ENCODE measurements at regions not wholly inside any gene's neighbourhood (a gene's known extent, or its start where the extent isn't known, plus 50 kb on each side); places are given as distances from the start of the nearest gene placed in this dataset.
A peak's percentile ranks its signal among the peaks of the same experiment; 100 is the strongest.

GRCh38 chr18:22102953-22103646 is 66.3 kb upstream of the GATA6 start:
- dilution Hi-C loops (cut with MboI; ENCODE audit: extremely low pct_ligation_motif_present, low sequenced_read_pairs) (no loop called here), intact Hi-C loops (cut with micrococcal nuclease) (loop anchor here (1.0 to 2.0 kb wide), 2 partner anchors 64 to 460 kb away; no protein-coding TSS in a partner anchor)
- H3K36me3 ChIP-seq (ENCODE audit: control insufficient read depth in 2 of 2, extremely low read depth in 1 of 2, insufficient read depth in 2 of 2, low read length in 2 of 2) = no peaks in the 10 kb centered on the region
- ChIA-PET CTCF (interaction anchor here (1.0 kb wide), 1 partner anchor 105 kb away, joined by 5 read pairs; no protein-coding TSS in a partner anchor), POLR2A (no interaction called here)
- H3K4me3 ChIP-seq (replicated peaks in 1 of 3; ENCODE audit: insufficient read depth in 1 of 3, low read depth in 1 of 3, low read length in 3 of 3) = no peak overlapping the region
- peak overlapping the region; percentile 78 for H3K4me2 ChIP-seq (ENCODE audit: insufficient read depth, low read length)
- peak; percentile 88 for FAIRE-seq
- H3K27me3 ChIP-seq (ENCODE audit: control insufficient read depth in 2 of 2, insufficient read depth in 2 of 2, low read length in 2 of 2) = peaks cover 18 to 20% of the 10 kb centered on the region in 2 experiments
- H4K20me1 ChIP-seq (replicated peaks; ENCODE audit: control insufficient read depth, extremely low read depth, insufficient read depth, low read length) = no peaks in the 10 kb centered on the region
- no peaks in the 10 kb centered on the region for H3K9me3 ChIP-seq (replicated peaks; ENCODE audit: control insufficient read depth, insufficient read depth, low read length)
- TF ChIP-seq, protein P1, sequence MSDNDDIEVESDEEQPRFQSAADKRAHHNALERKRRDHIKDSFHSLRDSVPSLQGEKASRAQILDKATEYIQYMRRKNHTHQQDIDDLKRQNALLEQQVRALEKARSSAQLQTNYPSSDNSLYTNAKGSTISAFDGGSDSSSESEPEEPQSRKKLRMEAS (IDR thresholded peaks at IDR 0.05; ENCODE audit: insufficient read depth, insufficient read length) = no peak
- TF ChIP-seq GATA2 (IDR thresholded peaks at IDR 0.05; ENCODE audit: insufficient read depth, insufficient read length, low read depth, low read length) = peak; percentile 70
- TF ChIP-seq FOS (IDR thresholded peaks at IDR 0.05; ENCODE audit: borderline replicate concordance, insufficient read depth, low read length) = peak; percentile 6
- no peak for TF ChIP-seq EZH2 (IDR thresholded peaks at IDR 0.05; ENCODE audit: borderline replicate concordance, low read depth, low read length, severe bottlenecking)
- TF ChIP-seq POLR2AphosphoS5 (IDR thresholded peaks at IDR 0.05; ENCODE audit: insufficient read depth, low read depth, low read length) = peak; percentile 49
- H3K27ac ChIP-seq (ENCODE audit: insufficient read depth, low read depth, low read length) = peak overlapping the region; percentile 53
- no peaks in the 10 kb centered on the region for H3K9me1 ChIP-seq (replicated peaks; ENCODE audit: control insufficient read depth, extremely low read depth, insufficient read depth, low read length)
- H3K4me1 ChIP-seq (ENCODE audit: control insufficient read depth, extremely low read depth, insufficient read depth, low read length) = peaks cover 22% of the 10 kb centered on the region
- no peak overlapping the region for H2AFZ ChIP-seq (ENCODE audit: low read depth, low read length)
- no peak overlapping the region for H3K9ac ChIP-seq (replicated peaks; ENCODE audit: extremely low read depth, insufficient read depth, low read length)
- peak; percentile 94 for DNase-seq (ENCODE audit: low read depth, low spot score)
- BruUV-seq (replicated peaks) = no TSS peak
- H3K79me2 ChIP-seq (ENCODE audit: control insufficient read depth, insufficient read depth, low read length) = no peaks in the 10 kb centered on the region

DNA sequence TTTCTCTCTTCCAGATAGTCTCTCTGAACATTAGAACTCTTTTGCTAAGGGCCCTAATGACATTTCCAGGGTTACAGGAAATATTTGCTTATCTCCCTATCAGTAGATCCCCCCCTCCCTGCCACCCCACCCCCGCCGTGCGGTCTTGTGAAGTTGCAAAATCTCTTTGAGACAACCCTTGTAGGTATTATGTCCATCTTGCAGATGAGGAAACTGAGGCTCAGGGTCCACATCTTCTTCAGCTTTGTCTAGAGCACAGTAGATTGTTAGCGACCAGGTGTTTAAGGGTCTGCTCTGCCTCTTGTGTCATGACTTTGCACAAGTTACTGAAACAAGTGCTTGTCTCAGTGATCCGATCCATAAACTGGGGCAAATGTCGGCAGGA is 65.8 kb upstream of the GATA6 start:
- ChIA-PET CTCF (interaction anchor here (1.0 kb wide), 1 partner anchor 106 kb away, joined by 5 read pairs; no protein-coding TSS in a partner anchor), POLR2A (no interaction called here)
- no TSS peak for BruUV-seq (replicated peaks)
- H3K79me2 ChIP-seq (ENCODE audit: control insufficient read depth, insufficient read depth, low read length) = no peaks in the 10 kb centered on the region
- no peaks in the 10 kb centered on the region for H3K9me3 ChIP-seq (replicated peaks; ENCODE audit: control insufficient read depth, insufficient read depth, low read length)
- H3K4me3 ChIP-seq (replicated peaks in 1 of 3; ENCODE audit: insufficient read depth in 1 of 3, low read depth in 1 of 3, low read length in 3 of 3) = no peak overlapping the region
- FAIRE-seq = no peak
- peak overlapping the region; percentile 78 for H3K4me2 ChIP-seq (ENCODE audit: insufficient read depth, low read length)
- H3K27ac ChIP-seq (ENCODE audit: insufficient read depth, low read depth, low read length) = no peak overlapping the region
- peak; percentile 10 for DNase-seq (ENCODE audit: low read depth, low spot score)
- no peak overlapping the region for H3K9ac ChIP-seq (replicated peaks; ENCODE audit: extremely low read depth, insufficient read depth, low read length)
- H3K4me1 ChIP-seq (ENCODE audit: control insufficient read depth, extremely low read depth, insufficient read depth, low read length) = peaks cover 22% of the 10 kb centered on the region
- TF ChIP-seq GATA2 (IDR thresholded peaks at IDR 0.05; ENCODE audit: insufficient read depth, insufficient read length, low read depth, low read length) = no peak
- TF ChIP-seq MYC (IDR thresholded peaks at IDR 0.05; ENCODE audit: low read depth, low read length) = no peak
- no peaks in the 10 kb centered on the region for H3K9me1 ChIP-seq (replicated peaks; ENCODE audit: control insufficient read depth, extremely low read depth, insufficient read depth, low read length)
- dilution Hi-C loops (cut with MboI; ENCODE audit: extremely low pct_ligation_motif_present, low sequenced_read_pairs) = no loop called here
- no peaks in the 10 kb centered on the region for H3K36me3 ChIP-seq (ENCODE audit: control insufficient read depth in 2 of 2, extremely low read depth in 1 of 2, insufficient read depth in 2 of 2, low read length in 2 of 2)
- intact Hi-C loops (cut with micrococcal nuclease) = loop anchor here (1.0 to 2.0 kb wide), 2 partner anchors 64 to 459 kb away; no protein-coding TSS in a partner anchor
- peaks cover 15 to 16% of the 10 kb centered on the region in 2 experiments for H3K27me3 ChIP-seq (ENCODE audit: control insufficient read depth in 2 of 2, insufficient read depth in 2 of 2, low read length in 2 of 2)
- H2AFZ ChIP-seq (ENCODE audit: low read depth, low read length) = no peak overlapping the region
- H4K20me1 ChIP-seq (replicated peaks; ENCODE audit: control insufficient read depth, extremely low read depth, insufficient read depth, low read length) = no peaks in the 10 kb centered on the region

Data from endothelial cell of umbilical vein (primary cell).